ENCODE measurements at regions not wholly inside any gene's neighbourhood (a gene's known extent, or its start where the extent isn't known, plus 50 kb on each side); places are given as distances from the start of the nearest gene placed in this dataset.

DNA sequence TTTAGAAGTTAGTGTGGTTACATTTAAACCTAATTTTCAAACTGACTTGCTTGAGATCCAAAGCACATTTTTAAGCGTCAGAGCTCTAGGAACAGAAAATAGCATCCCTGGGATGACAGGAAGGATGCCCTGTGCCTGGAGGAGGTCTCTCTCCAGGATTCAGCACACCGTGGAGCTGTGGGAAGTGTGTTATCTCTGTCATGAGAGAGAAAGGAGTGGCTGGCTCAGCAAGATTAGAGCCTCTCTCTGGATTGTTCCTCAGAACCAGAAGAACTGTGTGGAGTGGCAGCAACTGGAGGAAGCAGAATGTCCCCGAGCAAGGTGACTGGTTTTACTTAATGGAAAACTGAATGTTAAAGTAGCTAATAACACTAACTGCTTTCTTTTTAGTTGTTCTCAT is 233.6 kb upstream of the TGFBR2 start:
- Histone ChIP-seq H3K4me3 (ENCODE audit: low read depth, low read length) (no peak overlapping the region), H3K36me3 (ENCODE audit: control insufficient read depth, insufficient read depth, low read length) (no peaks in the 10 kb centered on the region), H3K27me3 (ENCODE audit: control insufficient read depth, insufficient read depth, low read length) (no peaks in the 10 kb centered on the region)
- TF ChIP-seq, protein P1, sequence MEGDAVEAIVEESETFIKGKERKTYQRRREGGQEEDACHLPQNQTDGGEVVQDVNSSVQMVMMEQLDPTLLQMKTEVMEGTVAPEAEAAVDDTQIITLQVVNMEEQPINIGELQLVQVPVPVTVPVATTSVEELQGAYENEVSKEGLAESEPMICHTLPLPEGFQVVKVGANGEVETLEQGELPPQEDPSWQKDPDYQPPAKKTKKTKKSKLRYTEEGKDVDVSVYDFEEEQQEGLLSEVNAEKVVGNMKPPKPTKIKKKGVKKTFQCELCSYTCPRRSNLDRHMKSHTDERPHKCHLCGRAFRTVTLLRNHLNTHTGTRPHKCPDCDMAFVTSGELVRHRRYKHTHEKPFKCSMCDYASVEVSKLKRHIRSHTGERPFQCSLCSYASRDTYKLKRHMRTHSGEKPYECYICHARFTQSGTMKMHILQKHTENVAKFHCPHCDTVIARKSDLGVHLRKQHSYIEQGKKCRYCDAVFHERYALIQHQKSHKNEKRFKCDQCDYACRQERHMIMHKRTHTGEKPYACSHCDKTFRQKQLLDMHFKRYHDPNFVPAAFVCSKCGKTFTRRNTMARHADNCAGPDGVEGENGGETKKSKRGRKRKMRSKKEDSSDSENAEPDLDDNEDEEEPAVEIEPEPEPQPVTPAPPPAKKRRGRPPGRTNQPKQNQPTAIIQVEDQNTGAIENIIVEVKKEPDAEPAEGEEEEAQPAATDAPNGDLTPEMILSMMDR (IDR thresholded peaks at IDR 0.05; ENCODE audit: insufficient read depth, low read depth, low read length) = no peak
- POLR2A ChIA-PET = no interaction called here
- no peak for DNase-seq (ENCODE audit: low read depth)
- CTCF ChIA-PET = no interaction called here

DNA sequence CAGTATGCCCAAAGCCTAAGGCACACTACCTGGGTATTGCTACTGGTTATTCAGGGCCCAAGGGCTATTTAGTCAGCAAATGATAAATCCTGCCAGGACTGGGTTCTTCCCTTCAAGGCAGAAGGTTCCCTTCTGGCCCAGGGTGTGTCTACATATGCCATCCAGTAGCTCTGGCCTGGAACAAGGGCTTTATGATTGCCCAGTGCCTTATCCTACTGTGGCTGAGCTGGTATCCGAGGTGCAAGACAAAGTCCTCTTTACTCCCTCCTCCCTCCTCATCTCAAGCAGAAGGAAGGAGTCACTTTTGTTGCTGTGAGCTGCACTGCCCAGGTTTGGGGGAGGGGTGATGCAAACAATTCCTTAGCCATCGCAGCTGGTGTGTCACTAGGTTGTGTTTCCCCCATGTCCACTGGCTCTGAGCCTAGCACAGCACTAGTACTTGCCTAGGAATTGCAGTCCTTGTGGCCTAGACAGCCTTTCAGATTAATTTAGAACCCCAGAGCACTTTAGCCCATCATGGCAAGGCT is 221.8 kb upstream of the TGFBR2 start:
- CTCF ChIA-PET = interaction anchor here (1.2 kb wide), 1 partner anchor 20 kb away, joined by 3 read pairs; no protein-coding TSS in a partner anchor
- POLR2A ChIA-PET = no interaction called here
- TF ChIP-seq, protein P1 (IDR thresholded peaks at IDR 0.05; ENCODE audit: insufficient read depth, low read depth, low read length) = no peak
- DNase-seq (ENCODE audit: low read depth) = no peak
- Histone ChIP-seq H3K27me3 (ENCODE audit: control insufficient read depth, insufficient read depth, low read length) (no peaks in the 10 kb centered on the region), H3K4me3 (ENCODE audit: low read depth, low read length) (no peak overlapping the region), H3K36me3 (ENCODE audit: control insufficient read depth, insufficient read depth, low read length) (no peaks in the 10 kb centered on the region)

DNA sequence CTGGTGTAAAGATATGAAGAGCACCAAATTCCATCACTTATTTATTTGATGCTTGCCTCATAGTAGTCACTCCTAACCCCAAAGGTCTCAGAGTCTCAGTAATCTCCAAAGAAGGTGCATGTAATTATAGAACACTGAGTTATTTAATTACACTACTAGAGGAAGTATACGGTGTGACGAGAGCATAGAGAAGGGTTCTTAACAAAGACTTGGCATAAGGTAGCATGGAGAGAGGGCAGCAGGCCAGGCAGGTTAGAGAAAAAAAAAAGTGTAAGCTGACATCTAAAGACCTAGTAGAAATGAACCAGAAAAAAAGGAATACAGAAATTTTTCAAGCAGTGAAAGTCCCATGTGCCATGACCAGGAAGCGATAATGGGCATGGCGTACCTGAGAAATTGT is 213.3 kb upstream of the TGFBR2 start:
- POLR2A ChIA-PET = interaction anchor here (0.6 kb wide), 1 partner anchor 104 kb away, joined by 3 read pairs; no protein-coding TSS in a partner anchor
- TF ChIP-seq, protein P1 (IDR thresholded peaks at IDR 0.05; ENCODE audit: insufficient read depth, low read depth, low read length) = no peak
- no peak for DNase-seq (ENCODE audit: low read depth)
- Histone ChIP-seq H3K4me3 (ENCODE audit: low read depth, low read length) (no peak overlapping the region), H3K36me3 (ENCODE audit: control insufficient read depth, insufficient read depth, low read length) (no peaks in the 10 kb centered on the region), H3K27me3 (ENCODE audit: control insufficient read depth, insufficient read depth, low read length) (no peaks in the 10 kb centered on the region; the same call in 1 of the 2 replicates)
- CTCF ChIA-PET = interaction anchor here (0.9 to 1.2 kb wide), 2 partner anchors 12 kb away, joined by 3 to 6 read pairs; no protein-coding TSS in a partner anchor

DNA sequence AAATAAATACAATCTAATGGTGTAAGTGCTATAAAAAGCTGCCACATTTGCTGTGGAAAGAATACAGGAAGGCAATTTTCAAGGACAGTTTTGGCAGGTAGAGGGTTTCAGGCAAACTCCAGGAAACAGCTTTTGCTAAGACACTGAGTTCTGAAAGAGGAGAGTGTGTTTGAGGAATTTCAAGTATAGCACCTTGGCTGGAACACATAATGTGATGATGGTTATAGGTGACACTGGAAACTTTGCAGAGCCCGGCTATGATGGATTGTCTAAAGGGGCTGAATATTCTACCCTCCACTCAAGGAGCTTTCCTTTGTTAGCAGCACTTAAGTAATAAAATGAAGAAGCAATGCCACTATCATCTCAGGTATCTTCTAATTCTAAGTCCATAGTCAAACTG is 209.4 kb upstream of the TGFBR2 start:
- no peaks in the 10 kb centered on the region for H3K36me3 ChIP-seq (ENCODE audit: control insufficient read depth, insufficient read depth, low read length)
- ChIA-PET POLR2A (no interaction called here), CTCF (interaction anchor here (0.7 kb wide), 1 partner anchor 14 kb away, joined by 5 read pairs; no protein-coding TSS in a partner anchor)
- H3K27me3 ChIP-seq (ENCODE audit: control insufficient read depth, insufficient read depth, low read length) = no peaks in the 10 kb centered on the region; the same call in 1 of the 2 replicates
- H3K4me3 ChIP-seq (ENCODE audit: low read depth, low read length) = no peak overlapping the region
- no peak for DNase-seq (ENCODE audit: low read depth)
- TF ChIP-seq, protein P1 (IDR thresholded peaks at IDR 0.05; ENCODE audit: insufficient read depth, low read depth, low read length) = no peak

DNA sequence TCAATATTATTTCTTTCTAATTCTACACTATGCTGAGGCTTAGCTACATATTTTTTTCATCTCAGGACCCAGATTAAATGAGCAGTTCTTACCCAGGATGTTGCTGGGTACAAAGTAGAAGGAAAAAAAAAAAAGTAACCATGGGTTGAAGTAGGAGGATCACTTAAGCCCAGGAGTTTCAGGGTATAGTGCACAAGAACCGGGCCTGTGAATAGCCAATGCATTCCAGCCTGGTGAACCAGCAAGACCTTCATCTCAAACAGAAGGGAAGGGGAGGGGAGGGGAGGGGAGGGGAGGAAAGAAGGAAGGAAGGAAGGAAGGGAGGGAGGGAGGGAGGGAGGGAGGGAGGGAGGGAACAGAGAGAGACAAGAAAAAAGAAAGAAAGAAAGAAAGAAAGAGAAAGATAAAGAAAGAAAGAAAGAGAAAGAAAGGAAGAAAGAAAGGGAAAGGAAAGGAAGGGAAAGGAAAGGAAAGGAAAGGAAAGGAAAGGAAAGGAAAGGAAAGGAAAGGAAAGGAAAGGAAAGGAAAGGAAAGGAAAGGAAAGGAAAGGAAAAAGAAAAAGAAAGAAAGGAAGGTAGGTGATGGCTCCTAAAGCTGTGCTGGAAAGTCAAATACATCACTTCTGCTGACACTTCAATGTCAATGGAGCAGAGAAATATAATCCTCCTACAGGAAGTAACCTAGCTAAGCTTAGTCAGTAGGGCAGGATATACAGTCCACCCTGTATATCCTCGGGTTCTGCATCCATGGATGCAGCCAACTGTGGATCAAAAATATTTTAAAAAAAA is 206.8 kb upstream of the TGFBR2 start:
- TF ChIP-seq, protein P1 (IDR thresholded peaks at IDR 0.05; ENCODE audit: insufficient read depth, low read depth, low read length) = no peak
- ChIA-PET CTCF (interaction anchor here (0.6 kb wide), 1 partner anchor 149 kb away, joined by 3 read pairs; no protein-coding TSS in a partner anchor), POLR2A (no interaction called here)
- no peak overlapping the region for H3K4me3 ChIP-seq (ENCODE audit: low read depth, low read length)
- H3K36me3 ChIP-seq (ENCODE audit: control insufficient read depth, insufficient read depth, low read length) = no peaks in the 10 kb centered on the region
- no peaks in the 10 kb centered on the region; the same call in 1 of the 2 replicates for H3K27me3 ChIP-seq (ENCODE audit: control insufficient read depth, insufficient read depth, low read length)
- no peak for DNase-seq (ENCODE audit: low read depth)
